Stimulated activated effector memory CD8-positive, alpha-beta T cell treated with anti-CD3 and anti-CD28 coated beads, Interleukin-12 subunit alpha, Interleukin-12 subunit beta, amount 100 ng/mL, for 72 hours (primary cell): ENCODE measurements at regions not wholly inside any gene's neighbourhood (a gene's known extent, or its start where the extent isn't known, plus 50 kb on each side); places are given as distances from the start of the nearest gene placed in this dataset.

Experiments used
- ATAC-seq: fragments of 150-1000 bp; cut with Tn5 transposase; 2 replicates; pipeline ENCODE4 v1.10.0; 2021
- DNase-seq, 2 donors: peaks; one replicate each; pipeline ENCODE4 v3.0.0; 2021 to 2022; ENCODE audit warnings: low spot score in 2 of 2
- H3K27ac Mint-ChIP-seq: one replicate; pipeline ENCODE4 v1.8.0; 2022; ENCODE audit warnings: mild to moderate bottlenecking, mixed read lengths
- H3K36me3 Mint-ChIP-seq: one replicate; pipeline ENCODE4 v1.8.0; 2022; ENCODE audit warnings: mild to moderate bottlenecking, mixed read lengths
- H3K4me1 Mint-ChIP-seq: one replicate; pipeline ENCODE4 v1.8.0; 2022; ENCODE audit warnings: mixed read lengths
- H3K4me3 Mint-ChIP-seq: one replicate; pipeline ENCODE4 v1.8.0; 2022; ENCODE audit warnings: mild to moderate bottlenecking, mixed read lengths
- H3K9me3 Mint-ChIP-seq: one replicate; pipeline ENCODE4 v1.8.0; 2022; ENCODE audit warnings: mixed read lengths

GRCh38 chr3:88209356-88209755 is 59.6 kb downstream of the C3orf38 start:
- Mint-ChIP-seq H3K4me3 (no peak overlapping the region), H3K4me1 (peaks cover 6% of the 10 kb centered on the region), H3K9me3 (no peaks in the 10 kb centered on the region), H3K27ac (no peak overlapping the region), H3K36me3 (no peaks in the 10 kb centered on the region)
- ATAC-seq = no peak
- DNase-seq = no peak

GRCh38 chr3:88211096-88211890 is 61.5 kb downstream of the C3orf38 start:
- ATAC-seq (no peak), DNase-seq (no peak)
- Mint-ChIP-seq H3K4me3 (no peak overlapping the region), H3K9me3 (no peaks in the 10 kb centered on the region), H3K27ac (no peak overlapping the region), H3K36me3 (no peaks in the 10 kb centered on the region), H3K4me1 (no peaks in the 10 kb centered on the region)

DNA sequence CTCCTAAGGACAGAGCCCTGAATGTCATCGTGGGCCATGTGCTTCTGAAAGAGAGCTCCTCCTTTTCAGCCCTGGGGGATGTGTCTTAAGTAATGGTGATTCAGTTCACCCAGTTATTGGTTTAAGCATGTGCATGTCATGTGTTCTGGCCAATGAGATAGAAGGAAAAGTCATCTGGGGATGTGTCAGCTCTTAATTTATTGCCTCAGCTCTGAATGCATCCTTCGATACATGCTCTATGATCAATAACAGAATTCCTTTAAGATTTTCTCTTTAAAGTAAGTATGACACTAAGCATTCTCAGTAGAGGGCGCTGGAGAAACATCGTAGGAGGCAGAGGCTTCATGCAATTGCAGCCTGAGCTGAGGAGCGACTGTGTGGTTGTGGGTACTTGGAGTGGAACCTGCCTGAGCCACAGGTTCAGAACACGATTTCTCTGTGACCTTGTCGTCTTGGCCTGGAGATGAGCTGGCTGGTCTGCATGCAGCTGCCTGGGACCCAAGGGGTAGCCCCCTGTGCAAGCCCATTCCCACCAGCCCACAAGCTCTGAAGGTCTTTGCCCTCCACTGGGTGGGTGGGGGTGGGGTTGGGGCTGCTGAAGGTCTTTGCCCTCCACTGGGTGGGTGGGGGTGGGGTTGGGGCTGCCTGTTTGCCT is 69.5 kb downstream of the C3orf38 start:
- ATAC-seq (peak; percentile 44), DNase-seq (no peak)
- H3K36me3 Mint-ChIP-seq = no peaks in the 10 kb centered on the region
- H3K9me3 Mint-ChIP-seq = no peaks in the 10 kb centered on the region
- H3K4me3 Mint-ChIP-seq = no peak overlapping the region
- no peaks in the 10 kb centered on the region for H3K4me1 Mint-ChIP-seq
- no peak overlapping the region for H3K27ac Mint-ChIP-seq

GRCh38 chr3:88220126-88220525 is 70.4 kb downstream of the C3orf38 start:
- no peak for ATAC-seq
- no peak overlapping the region for H3K4me3 Mint-ChIP-seq

GRCh38 chr3:88221726-88222125 is 72.0 kb downstream of the C3orf38 start:
- DNase-seq (no peak), ATAC-seq (no peak)
- H3K4me3 Mint-ChIP-seq = no peak overlapping the region
- no peaks in the 10 kb centered on the region for H3K4me1 Mint-ChIP-seq
- H3K27ac Mint-ChIP-seq = no peak overlapping the region
- H3K36me3 Mint-ChIP-seq = no peaks in the 10 kb centered on the region
- H3K9me3 Mint-ChIP-seq = no peaks in the 10 kb centered on the region

More at GRCh38 chr3:88220126-88220525, 70.4 kb downstream of the C3orf38 start:
- Mint-ChIP-seq H3K9me3 (no peaks in the 10 kb centered on the region), H3K4me1 (no peaks in the 10 kb centered on the region), H3K27ac (no peak overlapping the region), H3K36me3 (no peaks in the 10 kb centered on the region)
- no peak for DNase-seq

DNA sequence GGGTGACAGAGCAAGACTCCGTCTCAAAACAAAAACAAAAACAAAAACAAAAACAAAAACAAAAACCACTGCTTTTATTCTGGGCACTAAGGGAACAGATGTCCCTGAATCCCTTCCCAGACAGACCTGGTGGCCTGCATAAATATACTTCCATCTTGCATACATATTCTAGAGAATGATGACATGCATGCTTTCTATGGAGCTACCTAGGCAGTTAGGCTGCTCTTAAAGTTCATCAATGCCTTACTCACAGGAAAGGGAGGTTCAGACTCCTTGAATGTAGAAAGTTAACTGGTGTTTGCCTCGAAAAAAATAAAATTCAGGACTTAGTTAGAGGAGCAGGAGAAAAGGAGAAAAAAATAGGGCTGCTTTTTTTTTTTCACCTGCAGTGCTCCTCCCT is 72.6 kb downstream of the C3orf38 start:
- Mint-ChIP-seq H3K36me3 (no peaks in the 10 kb centered on the region), H3K4me1 (no peaks in the 10 kb centered on the region), H3K9me3 (no peaks in the 10 kb centered on the region), H3K4me3 (no peak overlapping the region), H3K27ac (no peak overlapping the region)
- ATAC-seq = no peak
- no peak for DNase-seq

GRCh38 chr3:88225326-88226008 is 75.7 kb downstream of the C3orf38 start:
- Mint-ChIP-seq H3K4me1 (no peaks in the 10 kb centered on the region), H3K9me3 (no peaks in the 10 kb centered on the region), H3K36me3 (no peaks in the 10 kb centered on the region), H3K27ac (no peak overlapping the region), H3K4me3 (no peak overlapping the region)
- DNase-seq (no peak), ATAC-seq (no peak)

DNA sequence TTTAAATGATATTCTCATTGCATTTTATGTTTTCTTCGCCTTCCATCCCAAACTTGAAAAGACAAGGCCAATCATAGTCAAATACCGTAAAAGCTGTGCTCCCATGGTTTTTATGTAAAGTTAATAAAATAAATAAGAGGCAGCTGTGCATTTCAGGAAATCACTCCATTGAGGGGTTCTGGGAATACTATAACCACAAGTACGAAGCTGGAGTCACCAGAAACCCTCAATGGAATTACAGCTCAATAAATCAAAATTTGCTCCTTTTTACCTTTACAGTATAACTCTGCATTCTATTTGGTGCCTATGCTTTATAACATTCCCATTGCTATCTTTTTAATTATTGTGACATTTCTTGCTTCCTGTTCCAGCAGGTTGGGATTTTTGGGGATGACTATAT is 77.2 kb downstream of the C3orf38 start:
- no peaks in the 10 kb centered on the region for H3K9me3 Mint-ChIP-seq

GRCh38 chr3:88230638-88231037 is 80.9 kb downstream of the C3orf38 start:
- Mint-ChIP-seq H3K4me1 (no peaks in the 10 kb centered on the region), H3K9me3 (no peaks in the 10 kb centered on the region), H3K4me3 (no peak overlapping the region), H3K36me3 (no peaks in the 10 kb centered on the region), H3K27ac (no peak overlapping the region)
- no peak for ATAC-seq
- DNase-seq = no peak

More for the DNA sequence above, 77.2 kb downstream of the C3orf38 start:
- Mint-ChIP-seq H3K4me3 (no peak overlapping the region), H3K27ac (no peak overlapping the region), H3K36me3 (no peaks in the 10 kb centered on the region), H3K4me1 (no peaks in the 10 kb centered on the region)
- DNase-seq (no peak), ATAC-seq (no peak)

- H3K4me3 Mint-ChIP-seq = no peak overlapping the region
- H3K9me3 Mint-ChIP-seq = no peaks in the 10 kb centered on the region
- H3K27ac Mint-ChIP-seq = no peak overlapping the region
- no peaks in the 10 kb centered on the region for H3K4me1 Mint-ChIP-seq
- no peak for DNase-seq
- no peaks in the 10 kb centered on the region for H3K36me3 Mint-ChIP-seq
- no peak for ATAC-seq
Observed at GRCh38 chr3:88231207-88231606, 81.4 kb downstream of the C3orf38 start.

- H3K36me3 Mint-ChIP-seq = no peaks in the 10 kb centered on the region
- H3K27ac Mint-ChIP-seq = no peak overlapping the region
- DNase-seq (no peak), ATAC-seq (no peak)
- no peaks in the 10 kb centered on the region for H3K9me3 Mint-ChIP-seq
- no peaks in the 10 kb centered on the region for H3K4me1 Mint-ChIP-seq
- H3K4me3 Mint-ChIP-seq = no peak overlapping the region
Observed at GRCh38 chr3:88231632-88232031, 81.9 kb downstream of the C3orf38 start.

DNA sequence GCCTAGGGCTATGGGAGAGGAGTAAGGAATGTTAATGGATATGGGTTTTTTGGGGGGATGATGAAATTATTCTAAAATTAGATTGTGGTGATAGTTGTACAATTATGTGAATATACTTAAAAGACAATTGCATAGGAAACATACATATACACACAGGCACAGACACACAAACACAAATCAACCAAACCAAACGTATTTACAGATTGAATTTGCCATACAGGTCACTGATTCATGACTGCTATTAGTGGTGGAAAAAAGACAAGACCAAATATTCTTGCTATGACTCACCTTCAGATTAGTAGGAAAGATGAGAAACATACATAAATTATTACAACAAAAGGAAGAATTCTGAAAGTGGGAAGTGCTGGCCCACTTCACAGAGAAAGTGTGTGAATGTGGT is 85.3 kb downstream of the C3orf38 start:
- Mint-ChIP-seq H3K36me3 (no peaks in the 10 kb centered on the region), H3K4me1 (no peaks in the 10 kb centered on the region), H3K4me3 (no peak overlapping the region), H3K27ac (no peak overlapping the region), H3K9me3 (no peaks in the 10 kb centered on the region)
- no peak for ATAC-seq
- no peak for DNase-seq

GRCh38 chr3:88239870-88240269 is 90.1 kb downstream of the C3orf38 start:
- Mint-ChIP-seq H3K4me3 (no peak overlapping the region), H3K9me3 (peaks cover 7% of the 10 kb centered on the region), H3K4me1 (no peaks in the 10 kb centered on the region), H3K36me3 (no peaks in the 10 kb centered on the region), H3K27ac (no peak overlapping the region)
- DNase-seq (no peak), ATAC-seq (no peak)

GRCh38 chr3:88248658-88249057 is 98.9 kb downstream of the C3orf38 start:
- ATAC-seq (no peak), DNase-seq (no peak)
- H3K27ac Mint-ChIP-seq = no peak overlapping the region
- no peaks in the 10 kb centered on the region for H3K4me1 Mint-ChIP-seq
- peaks cover 8% of the 10 kb centered on the region for H3K9me3 Mint-ChIP-seq
- no peaks in the 10 kb centered on the region for H3K36me3 Mint-ChIP-seq
- no peak overlapping the region for H3K4me3 Mint-ChIP-seq

- Mint-ChIP-seq H3K36me3 (no peaks in the 10 kb centered on the region), H3K4me3 (no peak overlapping the region)
- ATAC-seq = no peak
Observed at GRCh38 chr3:88259045-88259444, 109.3 kb downstream of the C3orf38 start.

GRCh38 chr3:88262527-88262926 is 112.8 kb downstream of the C3orf38 start:
- DNase-seq = no peak
- no peak for ATAC-seq
- H3K4me1 Mint-ChIP-seq = no peaks in the 10 kb centered on the region
- no peaks in the 10 kb centered on the region for H3K36me3 Mint-ChIP-seq
- H3K4me3 Mint-ChIP-seq = no peak overlapping the region
- H3K27ac Mint-ChIP-seq = no peak overlapping the region
- no peaks in the 10 kb centered on the region for H3K9me3 Mint-ChIP-seq

More at GRCh38 chr3:88259045-88259444, 109.3 kb downstream of the C3orf38 start:
- DNase-seq = no peak
- H3K4me1 Mint-ChIP-seq = no peaks in the 10 kb centered on the region
- no peaks in the 10 kb centered on the region for H3K9me3 Mint-ChIP-seq
- H3K27ac Mint-ChIP-seq = no peak overlapping the region
